ENCODE measurements at regions not wholly inside any gene's neighbourhood (a gene's known extent, or its start where the extent isn't known, plus 50 kb on each side); places are given as distances from the start of the nearest gene placed in this dataset.

DNA sequence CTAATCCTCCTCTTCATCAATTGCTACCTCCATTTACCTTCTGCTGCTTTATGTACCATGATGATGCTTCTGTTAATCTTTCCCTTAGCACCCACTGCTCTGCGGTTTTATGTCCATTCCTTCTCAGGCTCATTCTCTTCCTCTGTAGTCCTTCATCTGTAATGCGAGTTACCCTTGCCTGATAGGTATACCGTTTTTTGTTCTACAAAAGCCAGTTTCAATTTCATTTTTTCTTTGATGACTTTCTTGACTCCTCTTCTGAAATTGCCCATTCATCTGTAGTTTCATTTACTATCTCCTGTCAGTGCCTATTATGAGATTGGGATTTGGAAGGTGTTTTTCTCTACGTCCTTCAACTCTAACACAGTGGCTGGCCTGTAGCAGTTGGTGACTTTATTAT, 445.9 kb upstream of the ZNF717 start:
- no peak for TF ChIP-seq CTCF (IDR thresholded peaks at IDR 0.05; ENCODE audit: control insufficient read depth, insufficient read depth, low read depth, low read length, missing control alignments)
- no peak for DNase-seq (ENCODE audit: low read depth)

DNA sequence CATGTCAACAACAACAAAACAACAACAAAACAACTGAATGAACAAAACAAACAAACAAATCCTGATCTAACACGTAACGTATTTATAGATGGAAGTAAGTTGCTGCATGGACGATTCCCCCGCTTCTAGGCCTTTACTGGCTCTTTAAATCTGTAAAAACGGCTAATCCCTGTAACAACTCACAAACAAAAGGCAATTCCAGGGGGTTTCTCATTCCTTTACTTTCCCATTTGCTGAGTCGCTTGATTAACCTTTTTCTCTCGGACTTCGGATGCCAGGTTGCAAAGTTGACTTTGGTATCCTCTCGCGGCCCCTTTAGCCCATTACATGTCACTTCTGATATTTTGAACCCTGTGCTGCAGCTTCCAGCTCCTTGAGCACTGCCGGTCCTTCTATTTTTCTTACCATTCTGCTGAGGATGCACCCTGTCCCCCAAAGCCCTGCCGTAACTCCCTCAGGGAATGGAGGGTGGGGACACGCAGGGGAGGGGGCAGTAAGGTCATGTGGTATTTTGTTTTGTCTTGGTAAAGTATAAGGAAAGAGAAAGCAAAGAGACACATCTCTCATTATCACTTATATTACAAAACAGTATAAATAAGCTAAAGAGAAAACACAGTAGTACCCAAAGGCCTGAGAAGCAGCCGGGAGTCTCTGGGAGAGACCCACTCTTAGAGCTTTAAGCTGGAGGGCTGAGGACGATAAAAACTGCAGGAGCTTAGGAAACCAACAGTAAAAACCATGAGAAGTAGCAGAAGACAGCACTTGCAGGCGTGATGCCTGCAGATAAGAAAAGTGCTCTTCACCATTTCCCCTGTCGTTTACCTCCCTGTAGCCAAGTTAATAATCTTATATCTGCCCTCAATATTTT, 457.8 kb upstream of the ZNF717 start:
- TF ChIP-seq CTCF (IDR thresholded peaks at IDR 0.05; ENCODE audit: control insufficient read depth, insufficient read depth, low read depth, low read length, missing control alignments), result no peak
- no peak overlapping the region for H3K4me3 ChIP-seq (ENCODE audit: control insufficient read depth, low read depth, low read length)
- no peak for DNase-seq (ENCODE audit: low read depth)

More for the DNA sequence above, 445.9 kb upstream of the ZNF717 start:
- H3K4me3 ChIP-seq (ENCODE audit: control insufficient read depth, low read depth, low read length), result no peak overlapping the region

DNA sequence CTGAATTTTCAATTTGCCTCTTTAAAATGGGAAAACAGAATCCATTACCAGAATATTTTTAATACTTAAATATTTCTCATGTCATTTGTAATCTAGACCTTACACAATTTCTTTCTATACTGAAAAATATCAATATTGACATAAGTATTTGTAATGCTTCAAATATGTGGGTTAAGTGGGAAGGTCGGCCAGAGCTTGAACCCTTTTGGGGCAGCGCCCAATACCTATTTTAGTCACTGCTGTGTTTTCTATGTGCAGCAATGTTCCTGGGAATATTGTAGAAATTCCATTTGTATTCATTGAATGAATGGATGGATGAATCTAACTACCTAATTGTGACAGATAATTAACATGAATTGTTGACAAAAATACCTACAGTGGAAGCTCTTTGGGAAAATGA, 459.7 kb upstream of the ZNF717 start:
- no peak overlapping the region for H3K4me3 ChIP-seq (ENCODE audit: control insufficient read depth, low read depth, low read length)
- TF ChIP-seq CTCF (IDR thresholded peaks at IDR 0.05; ENCODE audit: control insufficient read depth, insufficient read depth, low read depth, low read length, missing control alignments), result no peak
- no peak for DNase-seq (ENCODE audit: low read depth)

DNA sequence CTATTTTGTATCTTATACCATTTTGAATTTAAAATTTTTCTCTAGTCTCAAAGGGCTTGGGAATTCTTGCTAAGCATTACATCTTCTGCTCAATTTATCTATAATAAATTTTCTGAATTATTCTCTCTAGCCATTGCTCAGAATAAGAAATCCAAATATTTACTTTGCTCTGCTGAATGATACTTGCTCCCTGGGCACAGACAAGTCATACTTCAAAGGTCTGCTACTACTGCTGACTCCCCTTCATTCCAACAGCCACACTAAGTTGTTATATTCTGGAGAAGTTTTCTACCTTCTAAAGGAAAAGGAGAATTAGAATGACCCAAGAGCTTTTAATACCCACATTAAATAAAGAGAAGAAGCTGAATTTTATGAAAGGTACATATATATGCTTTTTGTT, 460.3 kb upstream of the ZNF717 start:
- H3K4me3 ChIP-seq (ENCODE audit: control insufficient read depth, low read depth, low read length), result no peak overlapping the region
- no peak for TF ChIP-seq CTCF (IDR thresholded peaks at IDR 0.05; ENCODE audit: control insufficient read depth, insufficient read depth, low read depth, low read length, missing control alignments)
- no peak for DNase-seq (ENCODE audit: low read depth)

- TF ChIP-seq CTCF (IDR thresholded peaks at IDR 0.05; ENCODE audit: control insufficient read depth, insufficient read depth, low read depth, low read length, missing control alignments), result no peak
- H3K4me3 ChIP-seq (ENCODE audit: control insufficient read depth, low read depth, low read length), result no peak overlapping the region
- DNase-seq (ENCODE audit: low read depth), result no peak
Observed at GRCh38 chr3:76264496-76264895, 479.1 kb upstream of the ZNF717 start.

DNA sequence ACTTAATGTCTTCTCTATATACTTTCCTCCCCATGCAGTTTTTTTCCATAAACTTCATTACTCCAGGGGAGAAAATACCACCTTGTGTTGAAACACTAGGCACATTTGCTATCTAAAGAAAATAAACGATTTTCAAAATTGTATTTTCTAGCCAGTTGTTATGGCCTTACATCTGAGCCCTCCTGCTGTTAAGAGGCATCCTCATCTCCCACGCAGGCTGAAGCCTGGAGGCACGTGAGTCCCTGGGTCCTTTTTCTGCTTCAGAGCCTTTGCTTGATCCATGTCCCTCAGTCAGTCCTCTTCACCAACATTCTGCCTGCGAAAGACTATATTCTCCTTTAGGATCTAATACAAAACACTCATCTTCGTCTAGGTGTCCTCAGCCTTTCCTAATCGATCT, 479.6 kb upstream of the ZNF717 start:
- no peak overlapping the region for H3K4me3 ChIP-seq (ENCODE audit: control insufficient read depth, low read depth, low read length)
- no peak for TF ChIP-seq CTCF (IDR thresholded peaks at IDR 0.05; ENCODE audit: control insufficient read depth, insufficient read depth, low read depth, low read length, missing control alignments)
- DNase-seq (ENCODE audit: low read depth), result no peak
